ENCODE measurements at regions not wholly inside any gene's neighbourhood (a gene's known extent, or its start where the extent isn't known, plus 50 kb on each side); places are given as distances from the start of the nearest gene placed in this dataset.

- peak; percentile 80; the same call in 1 of the 2 replicates for TF ChIP-seq TCF3 (IDR thresholded peaks at IDR 0.05; ENCODE audit: borderline replicate concordance, insufficient read depth, low read depth, low read length)
- TF ChIP-seq MYC (IDR thresholded peaks at IDR 0.05; ENCODE audit: insufficient read depth, insufficient read length, insufficient replicate concordance, low read length, severe bottlenecking), result no peak
Measured at GRCh38 chr13:40208517-40208916, 457.9 kb downstream of the FOXO1 start.
